ENCODE measurements at regions not wholly inside any gene's neighbourhood (a gene's known extent, or its start where the extent isn't known, plus 50 kb on each side); places are given as distances from the start of the nearest gene placed in this dataset.

- CTCF ChIA-PET (ENCODE audit: low intra/inter-chr PET ratio, low total read pairs) = no interaction called here
- in situ Hi-C loops (cut with HindIII; ENCODE audit: extremely low pct_ligation_motif_present, low pct_unique_long_range_greater_than_20kb) = no loop called here
- intact Hi-C loops (cut with micrococcal nuclease; ENCODE audit: unreplicated experiment) = no loop called here
These were observed 427.2 kb downstream of the EPHA4 start for GRCh38 chr2:221144909-221145308.

More at GRCh38 chr2:221144909-221145308, 427.2 kb downstream of the EPHA4 start:
- 0% methylated on average over 1 of the region's 1 CpG for WGBS (ENCODE audit: low lambda C conversion rate)
- no peak for DNase-seq (ENCODE audit: low spot score)
- H3K27me3 ChIP-seq (ENCODE audit: control insufficient read depth in 1 of 2, insufficient read depth in 2 of 2, low read length in 2 of 2) = no peaks in the 10 kb centered on the region
- no peak for FAIRE-seq
- no peak overlapping the region for H3K27ac ChIP-seq (ENCODE audit: extremely low read length, insufficient read depth, low read length)
- H3K9me3 ChIP-seq (ENCODE audit: low read length) = no peaks in the 10 kb centered on the region
- no peaks in the 10 kb centered on the region for H4K20me1 ChIP-seq (ENCODE audit: insufficient read depth, low read length)
- ATAC-seq = no peak
- no peak overlapping the region for H2AFZ ChIP-seq (ENCODE audit: low read length)
- H3K4me1 ChIP-seq (ENCODE audit: insufficient read depth, low read length) = no peaks in the 10 kb centered on the region
- H3K36me3 ChIP-seq (replicated peaks in 1 of 2; ENCODE audit: control insufficient read depth in 1 of 2, insufficient read depth in 2 of 2, low read length in 2 of 2) = no peaks in the 10 kb centered on the region
- TF ChIP-seq ZNF580 (CRISPR knock-in tag; IDR thresholded peaks at IDR 0.05; ENCODE audit: borderline replicate concordance, low read depth) (no peak), SKIL (CRISPR knock-in tag; IDR thresholded peaks at IDR 0.05; ENCODE audit: borderline replicate concordance) (no peak), ZNF329 (CRISPR knock-in tag; IDR thresholded peaks at IDR 0.05; ENCODE audit: low read depth) (no peak), CBX5 (CRISPR knock-in tag; IDR thresholded peaks at IDR 0.05; ENCODE audit: borderline replicate concordance) (no peak), THAP11 (CRISPR knock-in tag; IDR thresholded peaks at IDR 0.05) (no peak), ELF3 (CRISPR knock-in tag; IDR thresholded peaks at IDR 0.05) (no peak), ZNF768 (CRISPR knock-in tag; IDR thresholded peaks at IDR 0.05) (no peak), ZNF891 (CRISPR knock-in tag; IDR thresholded peaks at IDR 0.05) (no peak), EEA1 (CRISPR knock-in tag; IDR thresholded peaks at IDR 0.05; ENCODE audit: borderline replicate concordance) (no peak)
- no peaks in the 10 kb centered on the region for H3K79me2 ChIP-seq (ENCODE audit: insufficient read depth, low read length)
- no peak overlapping the region for H3K4me3 ChIP-seq (replicated peaks in 1 of 3; ENCODE audit: insufficient read depth in 1 of 3, low read depth in 2 of 3, low read length in 3 of 3)
- H3K4me2 ChIP-seq (ENCODE audit: low read depth, low read length) = no peak overlapping the region
- no TSS peak for BruUV-seq (replicated peaks)
- POLR2A ChIA-PET = no interaction called here
- no peak overlapping the region for H3K9ac ChIP-seq (ENCODE audit: insufficient read depth, low read depth, low read length)
